Activated T-cell treated with anti-CD3 and anti-CD28 coated beads, Interleukin-2, amount 50 U/mL, for 4 hours (primary cell): ENCODE measurements at regions not wholly inside any gene's neighbourhood (a gene's known extent, or its start where the extent isn't known, plus 50 kb on each side); places are given as distances from the start of the nearest gene placed in this dataset.

Source experiments
- ATAC-seq, 2 donors: fragments of 200-7000 bp; cut with Tn5 transposase; one replicate each; pipeline ENCODE4 v1.10.0; 2021
- DNase-seq: peaks from one replicate; pipeline ENCODE4 v3.0.0-alpha.2; 2020
- H3K27me3 Mint-ChIP-seq: one replicate; pipeline ENCODE4 v1.8.0; 2021; ENCODE audit warnings: low read depth, mixed read lengths
- H3K36me3 Mint-ChIP-seq: one replicate; pipeline ENCODE4 v1.8.0; 2022; ENCODE audit warnings: mixed read lengths; ENCODE audit not compliant: insufficient read depth
- H3K4me1 Mint-ChIP-seq: one replicate; pipeline ENCODE4 v1.8.0; 2021; ENCODE audit warnings: low read depth, mixed read lengths
- H3K4me3 Mint-ChIP-seq: one replicate; pipeline ENCODE4 v1.8.0; 2021; ENCODE audit warnings: mild to moderate bottlenecking, moderate library complexity, mixed read lengths
- H3K9me3 Mint-ChIP-seq: one replicate; pipeline ENCODE4 v1.8.0; 2021; ENCODE audit warnings: mixed read lengths

- Mint-ChIP-seq H3K4me1 (no peaks in the 10 kb centered on the region), H3K4me3 (no peak overlapping the region), H3K9me3 (peaks cover 7% of the 10 kb centered on the region), H3K36me3 (no peaks in the 10 kb centered on the region), H3K27me3 (no peaks in the 10 kb centered on the region)
- ATAC-seq (no peak), DNase-seq (no peak)
These were observed 1610.1 kb upstream of the PCDH20 start for GRCh38 chr13:63025741-63026140.

- no peaks in the 10 kb centered on the region for H3K27me3 Mint-ChIP-seq
- no peak for ATAC-seq
- no peak overlapping the region for H3K4me3 Mint-ChIP-seq
- H3K9me3 Mint-ChIP-seq: peaks cover 4% of the 10 kb centered on the region
- H3K36me3 Mint-ChIP-seq: no peaks in the 10 kb centered on the region
- H3K4me1 Mint-ChIP-seq: no peaks in the 10 kb centered on the region
- no peak for DNase-seq
These were observed 1608.8 kb upstream of the PCDH20 start for GRCh38 chr13:63024458-63024857.

DNA sequence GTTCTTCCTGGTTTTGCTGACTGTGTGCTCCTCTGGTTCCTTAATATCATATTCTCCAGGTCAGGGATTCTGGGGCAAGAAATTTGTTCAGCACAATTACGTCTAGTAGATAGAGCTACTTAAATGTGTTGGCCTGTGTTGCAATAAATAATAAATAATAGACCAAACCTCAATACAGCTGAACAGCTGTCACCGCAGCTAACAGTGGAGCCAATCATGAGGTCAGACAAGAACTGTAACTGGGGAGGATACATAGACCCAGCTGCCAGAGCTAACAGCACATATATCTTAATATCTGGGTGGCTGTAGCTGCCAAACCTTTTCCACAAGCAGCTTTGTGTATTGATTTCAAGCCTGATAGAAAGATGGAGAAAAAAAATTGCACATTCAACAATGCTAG lies 1596.3 kb upstream of the PCDH20 start:
- Mint-ChIP-seq H3K4me3 (no peak overlapping the region), H3K4me1 (no peaks in the 10 kb centered on the region), H3K36me3 (no peaks in the 10 kb centered on the region), H3K9me3 (peaks cover 36% of the 10 kb centered on the region), H3K27me3 (no peaks in the 10 kb centered on the region)
- DNase-seq (no peak), ATAC-seq (no peak)

DNA sequence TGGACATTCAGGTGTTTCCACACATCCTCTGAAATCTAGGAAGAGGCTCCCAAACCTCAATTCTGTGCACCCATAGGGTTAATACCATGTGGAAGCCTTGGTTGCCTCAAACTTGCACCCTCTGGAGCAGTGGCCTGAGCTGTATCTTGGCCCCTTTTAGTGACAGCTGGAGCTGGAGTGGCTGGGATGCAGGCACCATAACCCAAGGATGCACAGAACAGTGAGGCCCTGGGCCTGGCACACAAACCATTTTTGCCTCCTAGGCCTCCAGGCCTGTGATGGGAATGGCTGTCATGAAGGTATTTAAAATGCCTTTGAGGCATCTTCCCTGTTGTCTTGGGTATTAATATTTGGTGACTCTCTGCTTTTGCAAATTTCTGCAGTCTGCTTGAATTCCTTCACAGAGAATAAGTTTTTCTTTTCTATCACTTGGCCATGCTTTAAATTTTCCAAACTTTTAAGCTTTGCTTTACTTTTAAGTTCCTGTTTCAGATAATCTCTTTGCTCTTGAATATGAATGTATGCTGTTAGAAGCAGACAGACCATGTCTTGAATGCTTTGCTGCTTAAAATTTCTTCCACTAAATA lies 1594.5 kb upstream of the PCDH20 start:
- no peak overlapping the region for H3K4me3 Mint-ChIP-seq
- ATAC-seq (no peak), DNase-seq (no peak)
- H3K4me1 Mint-ChIP-seq: no peaks in the 10 kb centered on the region
- no peaks in the 10 kb centered on the region for H3K27me3 Mint-ChIP-seq
- no peaks in the 10 kb centered on the region for H3K36me3 Mint-ChIP-seq
- peaks cover 32% of the 10 kb centered on the region for H3K9me3 Mint-ChIP-seq

DNA sequence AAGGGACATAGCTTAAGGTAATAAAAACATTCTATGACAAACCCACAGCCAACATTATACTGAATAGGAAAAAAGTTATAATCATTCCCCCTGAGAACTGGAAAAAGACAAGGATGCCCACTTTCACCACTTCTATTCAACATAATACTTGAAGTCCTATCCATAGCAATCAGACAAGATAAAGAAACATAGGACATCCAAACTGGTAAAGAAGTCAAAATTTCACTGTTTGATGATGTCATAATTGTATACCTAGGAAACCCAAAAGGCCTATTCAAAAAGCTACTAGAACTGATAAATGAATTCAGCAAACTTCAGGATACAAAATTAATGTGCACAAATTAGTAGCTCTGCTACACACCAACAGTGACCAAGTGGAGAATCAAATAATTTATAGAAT lies 1590.0 kb upstream of the PCDH20 start:
- Mint-ChIP-seq H3K27me3 (no peaks in the 10 kb centered on the region), H3K9me3 (peaks cover 46% of the 10 kb centered on the region), H3K4me3 (no peak overlapping the region), H3K4me1 (no peaks in the 10 kb centered on the region), H3K36me3 (no peaks in the 10 kb centered on the region)
- no peak for ATAC-seq
- no peak for DNase-seq

GRCh38 chr13:62997696-62998095 lies 1582.0 kb upstream of the PCDH20 start:
- no peak for ATAC-seq
- no peaks in the 10 kb centered on the region for H3K27me3 Mint-ChIP-seq
- H3K4me3 Mint-ChIP-seq: no peak overlapping the region
- no peaks in the 10 kb centered on the region for H3K4me1 Mint-ChIP-seq
- DNase-seq: no peak
- peaks cover 35% of the 10 kb centered on the region for H3K9me3 Mint-ChIP-seq
- no peaks in the 10 kb centered on the region for H3K36me3 Mint-ChIP-seq

DNA sequence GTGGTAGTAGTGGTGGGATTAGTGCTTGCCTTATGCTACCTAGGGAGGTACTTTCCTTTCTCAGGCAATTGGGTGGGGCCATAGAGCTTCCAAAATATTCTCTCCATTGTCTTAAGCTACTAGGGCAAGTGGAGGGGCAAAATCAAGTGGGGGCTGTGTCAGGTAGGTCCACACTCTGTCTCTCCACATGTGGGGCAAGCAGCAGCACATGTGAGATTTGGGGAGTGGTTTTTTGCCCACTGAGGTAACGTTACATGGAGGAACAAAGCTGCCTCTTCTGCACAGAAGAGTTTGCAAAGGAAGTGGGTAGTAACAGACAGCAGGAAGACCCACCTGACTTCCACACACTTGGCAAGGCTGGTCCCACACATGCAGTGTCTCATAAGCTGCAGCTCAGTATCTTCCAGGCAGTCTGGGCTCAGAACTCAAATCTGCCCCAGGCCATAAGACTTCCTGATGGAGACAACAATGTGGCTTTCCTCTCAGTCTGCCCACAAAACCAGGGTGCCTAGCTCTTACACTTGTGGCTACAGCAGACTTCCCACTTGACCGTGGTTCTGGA lies 1581.5 kb upstream of the PCDH20 start:
- no peaks in the 10 kb centered on the region for H3K27me3 Mint-ChIP-seq
- DNase-seq (no peak), ATAC-seq (no peak)
- H3K36me3 Mint-ChIP-seq: no peaks in the 10 kb centered on the region
- peaks cover 29% of the 10 kb centered on the region for H3K9me3 Mint-ChIP-seq
- H3K4me1 Mint-ChIP-seq: no peaks in the 10 kb centered on the region
- no peak overlapping the region for H3K4me3 Mint-ChIP-seq

- Mint-ChIP-seq H3K9me3 (peaks cover 29% of the 10 kb centered on the region), H3K4me3 (no peak overlapping the region), H3K4me1 (no peaks in the 10 kb centered on the region), H3K36me3 (no peaks in the 10 kb centered on the region), H3K27me3 (no peaks in the 10 kb centered on the region)
- ATAC-seq (no peak), DNase-seq (no peak)
These were observed 1558.2 kb upstream of the PCDH20 start for GRCh38 chr13:62973804-62974203.

DNA sequence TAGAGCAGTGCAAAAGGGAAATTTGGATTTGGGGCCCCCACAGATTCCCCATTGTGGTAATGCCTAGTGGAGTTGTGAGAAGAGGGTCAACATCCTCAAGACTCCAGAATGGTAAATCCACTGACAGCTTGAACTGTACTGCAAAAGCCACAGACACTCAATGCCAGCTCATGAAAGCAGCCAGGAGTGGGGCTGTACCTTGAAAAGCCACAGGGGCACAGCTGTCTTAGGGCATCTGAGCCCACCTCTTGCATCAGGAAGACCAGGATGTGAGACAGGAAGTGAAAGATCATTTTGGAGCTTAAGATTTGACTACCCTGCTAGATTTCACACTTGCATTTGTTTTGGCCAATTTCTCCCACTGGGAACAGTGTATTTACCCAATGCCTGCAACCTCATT lies 1548.9 kb upstream of the PCDH20 start:
- ATAC-seq: no peak
- Mint-ChIP-seq H3K27me3 (no peaks in the 10 kb centered on the region), H3K36me3 (no peaks in the 10 kb centered on the region)

DNA sequence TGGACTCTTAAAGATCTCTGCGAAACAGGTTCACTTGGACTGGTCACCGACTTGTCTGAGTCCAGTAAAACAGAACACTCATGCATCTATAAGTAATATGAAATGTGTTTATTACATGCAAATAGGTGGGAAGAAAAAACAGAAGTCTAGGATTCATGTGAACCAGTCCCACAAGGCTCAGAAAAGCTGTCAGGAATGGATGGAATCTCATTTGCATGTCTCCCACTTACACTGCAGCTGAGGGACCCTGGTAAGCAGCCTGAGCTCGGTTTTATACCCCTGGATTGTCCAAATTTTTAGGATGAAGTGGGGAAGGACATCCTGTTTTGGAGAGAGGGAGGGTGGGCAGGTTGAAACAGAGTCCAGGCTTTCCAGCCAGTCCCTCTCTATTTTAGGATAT lies 1545.1 kb upstream of the PCDH20 start:
- Mint-ChIP-seq H3K4me1 (no peaks in the 10 kb centered on the region), H3K27me3 (no peaks in the 10 kb centered on the region), H3K36me3 (no peaks in the 10 kb centered on the region), H3K9me3 (peaks cover 29% of the 10 kb centered on the region), H3K4me3 (no peak overlapping the region)
- DNase-seq: no peak
- ATAC-seq: no peak

More for the DNA sequence above, 1548.9 kb upstream of the PCDH20 start:
- Mint-ChIP-seq H3K4me1 (no peaks in the 10 kb centered on the region), H3K9me3 (peaks cover 37% of the 10 kb centered on the region), H3K4me3 (no peak overlapping the region)
- DNase-seq: no peak

- no peak overlapping the region for H3K4me3 Mint-ChIP-seq
- no peaks in the 10 kb centered on the region for H3K36me3 Mint-ChIP-seq
- no peak for ATAC-seq
- no peaks in the 10 kb centered on the region for H3K27me3 Mint-ChIP-seq
- H3K9me3 Mint-ChIP-seq: peaks cover 13% of the 10 kb centered on the region
- no peaks in the 10 kb centered on the region for H3K4me1 Mint-ChIP-seq
- DNase-seq: no peak
These were observed 1518.2 kb upstream of the PCDH20 start for GRCh38 chr13:62933809-62934208.

DNA sequence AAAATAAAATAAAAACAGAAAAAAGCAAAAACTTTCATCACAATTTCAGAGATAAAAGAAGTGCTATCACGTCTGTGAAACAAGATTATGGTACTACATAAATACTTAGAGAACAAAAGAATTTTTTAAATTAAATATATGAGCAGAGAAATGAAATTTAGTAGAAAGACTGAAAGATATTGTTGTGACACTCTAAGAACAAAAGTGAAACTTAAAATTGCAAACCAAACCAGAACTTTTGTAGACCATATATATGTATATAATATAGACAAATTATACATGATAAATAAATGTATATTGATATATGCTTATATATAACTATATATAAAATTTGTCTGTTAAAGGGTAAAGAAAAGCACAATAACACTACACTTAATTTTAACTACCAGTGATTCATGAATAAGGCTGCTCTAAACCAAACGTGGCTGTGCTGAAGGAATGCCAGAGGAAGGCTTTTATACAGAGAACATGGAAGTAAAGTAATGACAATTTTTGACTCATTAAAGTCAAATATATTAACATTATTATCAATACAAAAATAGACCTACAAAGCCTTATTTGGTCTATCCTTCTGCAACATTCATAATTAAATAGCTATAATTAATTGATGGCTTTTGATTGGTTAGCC lies 1516.7 kb upstream of the PCDH20 start:
- H3K27me3 Mint-ChIP-seq: no peaks in the 10 kb centered on the region
- ATAC-seq (no peak), DNase-seq (no peak)
- no peaks in the 10 kb centered on the region for H3K36me3 Mint-ChIP-seq
- H3K9me3 Mint-ChIP-seq: peaks cover 4% of the 10 kb centered on the region
- H3K4me1 Mint-ChIP-seq: no peaks in the 10 kb centered on the region
- H3K4me3 Mint-ChIP-seq: no peak overlapping the region

DNA sequence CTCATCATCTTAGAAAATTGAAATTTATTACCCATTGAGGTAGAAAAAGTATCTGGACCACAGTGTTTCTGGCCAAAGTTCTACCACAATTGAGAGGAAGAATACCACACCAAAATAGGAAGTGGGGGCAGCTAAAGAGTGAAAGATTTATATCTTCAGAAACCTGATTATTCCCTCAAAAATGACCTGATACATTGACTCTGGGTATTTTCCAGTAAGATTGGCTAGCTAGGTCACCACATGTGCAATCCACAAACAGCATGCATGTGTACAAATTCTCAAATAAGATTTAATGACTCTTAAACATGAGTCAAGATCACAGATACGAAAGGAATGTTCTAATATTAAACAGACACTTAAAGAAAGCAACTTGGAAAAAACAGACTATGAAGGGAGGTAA lies 1516.2 kb upstream of the PCDH20 start:
- no peak overlapping the region for H3K4me3 Mint-ChIP-seq
- no peaks in the 10 kb centered on the region for H3K27me3 Mint-ChIP-seq
- no peaks in the 10 kb centered on the region for H3K36me3 Mint-ChIP-seq
- H3K9me3 Mint-ChIP-seq: peaks cover 7% of the 10 kb centered on the region
- ATAC-seq: no peak
- no peak for DNase-seq
- H3K4me1 Mint-ChIP-seq: no peaks in the 10 kb centered on the region

DNA sequence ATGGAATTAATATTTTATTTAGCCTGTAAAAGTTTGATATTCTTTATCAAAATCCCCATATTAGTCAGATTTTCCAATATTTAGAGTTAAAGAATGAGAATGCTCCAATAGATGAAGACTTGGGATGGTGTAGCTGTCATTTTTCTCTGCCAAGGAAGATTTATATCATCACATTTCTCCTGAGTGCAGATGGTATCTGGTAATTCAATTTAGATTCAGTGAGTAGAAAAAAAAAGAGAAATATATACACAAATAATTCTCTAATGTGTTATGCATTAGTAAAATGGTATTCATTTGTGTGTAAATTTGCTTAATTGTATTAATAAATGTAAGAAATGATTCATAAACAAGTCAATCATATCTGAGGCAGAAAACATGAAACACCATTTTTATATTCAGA lies 1508.7 kb upstream of the PCDH20 start:
- ATAC-seq: no peak
- Mint-ChIP-seq H3K27me3 (no peaks in the 10 kb centered on the region), H3K4me1 (no peaks in the 10 kb centered on the region)

DNA sequence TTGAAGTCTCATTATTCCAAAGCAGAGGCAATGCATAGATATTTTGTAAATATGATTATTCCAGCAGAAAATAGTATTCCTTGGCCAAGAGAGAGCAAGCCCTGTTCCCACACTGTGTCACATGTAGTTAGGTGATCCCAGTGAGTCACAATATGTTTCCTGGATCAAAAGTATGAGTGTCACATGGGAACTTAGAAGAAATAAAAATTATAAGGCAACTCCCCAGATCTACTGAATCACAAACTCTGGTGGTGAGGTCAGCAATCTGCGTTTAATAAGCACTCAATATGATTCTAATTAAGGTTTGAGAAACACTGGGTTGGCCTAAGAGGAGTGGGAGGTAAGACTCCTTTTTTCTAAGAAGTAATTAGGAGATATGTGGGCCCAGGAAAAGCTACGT lies 1504.5 kb upstream of the PCDH20 start:
- H3K4me3 Mint-ChIP-seq: no peak overlapping the region
- H3K9me3 Mint-ChIP-seq: peaks cover 3% of the 10 kb centered on the region
- ATAC-seq (no peak), DNase-seq (no peak)
- H3K27me3 Mint-ChIP-seq: no peaks in the 10 kb centered on the region
- H3K4me1 Mint-ChIP-seq: no peaks in the 10 kb centered on the region
- H3K36me3 Mint-ChIP-seq: no peaks in the 10 kb centered on the region

More for the DNA sequence above, 1508.7 kb upstream of the PCDH20 start:
- DNase-seq: no peak
- H3K9me3 Mint-ChIP-seq: peaks cover 11% of the 10 kb centered on the region
- no peak overlapping the region for H3K4me3 Mint-ChIP-seq
- H3K36me3 Mint-ChIP-seq: no peaks in the 10 kb centered on the region
